Stimulated activated naive B cell treated with anti-CD40 and anti-IgM and Interleukin-4, amounts not matched to agents 10 μg/mL and 1 μg/mL and 100 μg/mL, for 72 hours (primary cell): ENCODE measurements at regions not wholly inside any gene's neighbourhood (a gene's known extent, or its start where the extent isn't known, plus 50 kb on each side); places are given as distances from the start of the nearest gene placed in this dataset.

Experiments used
- ATAC-seq, 2 donors: fragments of 150-1000 bp; cut with Tn5 transposase; replicated peaks; 2 replicates each; pipeline ENCODE4 v1.10.0; 2021; ENCODE audit warnings: moderate library complexity in 1 of 2
- DNase-seq: peaks from one replicate; pipeline ENCODE4 v3.0.0; 2021
- H3K27ac Mint-ChIP-seq: one replicate; pipeline ENCODE4 v1.8.0; 2022; ENCODE audit warnings: mild to moderate bottlenecking, mixed read lengths
- H3K27me3 Mint-ChIP-seq, 2 donors: one replicate each; pipeline ENCODE4 v1.8.0; 2022; ENCODE audit warnings: mixed read lengths in 2 of 2
- H3K36me3 Mint-ChIP-seq, 2 donors: one replicate each; pipeline ENCODE4 v1.8.0; 2022; ENCODE audit warnings: mixed read lengths in 2 of 2, mild to moderate bottlenecking in 1 of 2
- H3K4me1 Mint-ChIP-seq, 2 donors: one replicate each; pipeline ENCODE4 v1.8.0; 2022; ENCODE audit warnings: mixed read lengths in 2 of 2, mild to moderate bottlenecking in 1 of 2
- H3K4me3 Mint-ChIP-seq, 2 donors: one replicate each; pipeline ENCODE4 v1.8.0; 2022; ENCODE audit warnings: mild to moderate bottlenecking in 2 of 2, mixed read lengths in 2 of 2, moderate library complexity in 1 of 2
- H3K9me3 Mint-ChIP-seq, 2 donors: one replicate each; pipeline ENCODE4 v1.8.0; 2022; ENCODE audit warnings: mixed read lengths in 2 of 2, mild to moderate bottlenecking in 1 of 2

- Mint-ChIP-seq H3K36me3 (no peaks in the 10 kb centered on the region), H3K27me3 (peaks cover 0 to 5% of the 10 kb centered on the region in 2 donors), H3K27ac (no peak overlapping the region), H3K4me1 (peaks cover 10 to 11% of the 10 kb centered on the region in 2 donors), H3K4me3 (no peak overlapping the region), H3K9me3 (no peaks in the 10 kb centered on the region)
- no peak for DNase-seq
- no peak for ATAC-seq
These were observed 190.9 kb upstream of the SLC24A3 start for GRCh38 chr20:19021406-19022117.

DNA sequence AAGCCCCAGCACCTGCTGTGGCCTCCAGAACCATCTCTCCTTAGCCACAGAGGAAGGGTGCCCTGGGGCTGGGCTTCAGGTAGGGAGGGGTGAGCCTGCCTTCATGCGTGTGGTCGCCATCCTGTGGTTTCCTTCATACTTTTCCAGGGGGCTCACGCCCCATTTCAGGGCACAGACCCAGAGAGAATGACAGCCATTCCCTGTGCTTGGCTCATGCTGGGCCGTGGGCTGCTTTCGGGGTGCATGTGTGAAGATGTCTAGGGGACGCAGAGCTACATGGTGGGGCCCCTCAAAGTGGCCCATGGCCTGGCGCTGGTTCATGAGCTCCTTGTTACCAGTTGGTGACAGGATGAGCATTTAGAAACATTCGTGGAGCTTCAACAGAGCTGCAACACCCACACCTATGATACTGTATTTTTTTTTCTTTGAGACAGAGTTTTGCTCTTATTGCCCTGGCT is 190.3 kb upstream of the SLC24A3 start:
- no peak for DNase-seq
- Mint-ChIP-seq H3K4me1 (peaks cover 10 to 13% of the 10 kb centered on the region in 2 donors), H3K27me3 (peaks cover 0 to 5% of the 10 kb centered on the region in 2 donors), H3K36me3 (no peaks in the 10 kb centered on the region), H3K27ac (no peak overlapping the region), H3K4me3 (no peak overlapping the region), H3K9me3 (no peaks in the 10 kb centered on the region)
- ATAC-seq, result no peak

DNA sequence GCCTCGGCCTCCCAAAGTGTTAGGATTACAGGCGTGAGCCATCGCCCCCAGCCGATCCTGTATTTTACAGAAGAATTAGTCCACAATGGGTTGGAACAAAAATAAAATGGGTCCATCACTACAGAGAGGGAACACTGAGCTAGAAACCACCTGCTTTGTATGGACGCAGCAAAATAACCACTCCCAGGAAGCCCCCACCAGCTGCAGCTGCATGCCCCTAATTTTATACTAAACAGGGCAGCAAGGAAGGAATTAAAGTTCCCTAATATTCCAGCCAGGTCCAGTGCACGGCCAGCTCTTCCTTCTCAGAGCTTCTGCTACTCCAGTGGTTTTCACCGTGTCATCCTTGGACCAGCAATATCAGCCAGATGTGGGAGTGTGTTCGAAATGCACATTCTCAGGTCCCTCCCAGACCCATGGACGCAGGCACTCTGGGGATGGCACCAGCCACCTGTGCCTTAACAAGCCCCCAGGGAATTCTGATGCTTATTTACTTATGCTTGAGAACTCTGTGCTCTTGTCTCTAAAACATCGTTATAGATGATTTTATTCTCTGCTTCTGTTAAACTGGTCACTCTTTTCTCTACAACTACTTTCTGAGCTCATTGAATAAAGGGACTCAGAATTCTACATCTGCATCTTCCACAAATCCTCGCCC is 189.5 kb upstream of the SLC24A3 start:
- no peaks in the 10 kb centered on the region for H3K9me3 Mint-ChIP-seq

DNA sequence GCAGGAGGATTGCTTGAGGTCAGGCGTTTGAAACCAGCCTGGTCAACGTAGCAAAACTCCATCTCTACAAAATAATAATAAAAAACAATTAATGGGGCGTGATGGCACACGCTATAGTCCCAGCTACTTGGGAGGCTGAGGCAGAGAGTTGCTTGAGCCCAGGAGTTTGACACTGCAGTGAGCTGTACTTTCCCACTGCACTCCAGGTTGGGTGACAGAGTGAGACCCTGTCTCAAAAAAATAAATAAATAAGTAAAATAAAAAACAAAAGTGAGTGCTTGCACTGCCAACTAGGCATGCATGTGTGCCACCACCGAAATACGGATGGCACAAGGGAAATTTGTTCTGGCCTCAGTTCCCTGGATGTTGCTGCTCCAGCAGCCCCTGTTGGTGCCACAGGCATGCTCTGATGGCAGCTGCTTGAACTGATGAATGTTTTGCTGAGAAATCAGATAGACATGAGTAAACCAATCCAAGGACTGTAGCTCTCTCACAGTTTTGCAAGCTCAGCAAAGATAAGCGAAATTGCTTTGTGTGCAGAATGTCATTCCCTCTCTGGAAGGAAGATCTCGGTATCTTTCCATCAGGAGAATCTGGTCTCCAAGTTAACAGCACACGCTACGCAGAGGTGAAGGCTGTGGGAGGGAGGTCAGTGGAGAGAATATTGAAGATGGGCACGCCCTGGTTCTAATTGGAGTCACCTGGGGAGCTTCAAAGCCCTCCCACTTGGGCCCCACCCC is 188.0 kb upstream of the SLC24A3 start:
- DNase-seq (no peak), ATAC-seq (no peak)
- peaks cover under 1 to 2% of the 10 kb centered on the region in 2 donors for H3K9me3 Mint-ChIP-seq
- H3K36me3 Mint-ChIP-seq, result peaks cover 0 to 3% of the 10 kb centered on the region in 2 donors
- no peak overlapping the region for H3K27ac Mint-ChIP-seq
- H3K27me3 Mint-ChIP-seq, result peaks cover 0 to 5% of the 10 kb centered on the region in 2 donors
- H3K4me1 Mint-ChIP-seq, result peaks cover 10 to 13% of the 10 kb centered on the region in 2 donors
- no peak overlapping the region for H3K4me3 Mint-ChIP-seq

More for the DNA sequence above, 189.5 kb upstream of the SLC24A3 start:
- Mint-ChIP-seq H3K4me1 (peaks cover 10 to 13% of the 10 kb centered on the region in 2 donors), H3K27me3 (peaks cover 0 to 5% of the 10 kb centered on the region in 2 donors), H3K36me3 (peaks cover 0 to under 1% of the 10 kb centered on the region in 2 donors), H3K4me3 (no peak overlapping the region), H3K27ac (no peak overlapping the region)
- DNase-seq, result no peak
- no peak for ATAC-seq

DNA sequence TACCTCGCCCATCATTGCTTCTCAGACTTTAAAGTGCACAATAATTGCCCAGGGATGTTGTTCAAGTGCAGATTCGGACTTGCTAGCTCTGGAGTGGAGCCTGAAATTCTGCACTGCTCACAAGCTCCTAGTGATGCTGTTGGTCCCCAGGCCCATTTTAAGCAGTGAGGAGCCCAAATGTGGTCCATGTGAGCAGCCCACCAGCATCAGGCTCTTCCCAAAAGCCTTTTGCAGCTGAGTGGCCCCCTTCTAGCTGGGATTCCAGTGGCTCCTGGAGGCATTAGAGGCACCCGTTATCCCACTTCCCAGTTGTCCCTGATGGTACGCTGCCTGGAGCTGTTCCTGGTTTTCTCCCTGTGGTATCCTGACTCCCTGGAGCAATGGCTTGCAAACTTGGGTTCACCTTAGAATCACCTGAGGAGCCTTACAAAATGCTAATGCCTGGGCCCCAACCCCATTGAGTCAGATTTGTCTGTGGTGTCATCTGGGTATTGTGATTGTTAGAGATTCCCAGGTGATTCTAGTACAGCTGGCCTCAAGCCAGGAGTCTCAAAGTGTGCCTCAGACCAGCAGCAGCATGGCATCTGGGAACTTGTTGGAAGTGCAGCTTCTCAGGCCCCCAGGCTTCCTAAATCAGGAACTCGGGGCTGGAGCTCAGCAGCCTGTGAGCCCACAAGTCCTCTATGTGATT is 186.9 kb upstream of the SLC24A3 start:
- peaks cover 3 to 4% of the 10 kb centered on the region in 2 donors for H3K9me3 Mint-ChIP-seq

GRCh38 chr20:19026121-19026878 is 186.1 kb upstream of the SLC24A3 start:
- Mint-ChIP-seq H3K4me1 (peaks cover 10 to 13% of the 10 kb centered on the region in 2 donors), H3K27me3 (peaks cover 0 to 5% of the 10 kb centered on the region in 2 donors), H3K4me3 (no peak overlapping the region), H3K9me3 (peaks cover 3 to 4% of the 10 kb centered on the region in 2 donors), H3K36me3 (peaks cover 0 to 3% of the 10 kb centered on the region in 2 donors), H3K27ac (peak overlapping the region; percentile 67)
- ATAC-seq (peak; percentile 92 to 93), DNase-seq (peak; percentile 74)

More for the DNA sequence above, 186.9 kb upstream of the SLC24A3 start:
- peaks cover 0 to 3% of the 10 kb centered on the region in 2 donors for H3K36me3 Mint-ChIP-seq
- H3K4me1 Mint-ChIP-seq, result peaks cover 10 to 13% of the 10 kb centered on the region in 2 donors
- H3K4me3 Mint-ChIP-seq, result no peak overlapping the region
- H3K27ac Mint-ChIP-seq, result peak overlapping the region; percentile 25
- peaks cover 0 to 5% of the 10 kb centered on the region in 2 donors for H3K27me3 Mint-ChIP-seq
- ATAC-seq, result peak; percentile 17 to 29
- no peak for DNase-seq

DNA sequence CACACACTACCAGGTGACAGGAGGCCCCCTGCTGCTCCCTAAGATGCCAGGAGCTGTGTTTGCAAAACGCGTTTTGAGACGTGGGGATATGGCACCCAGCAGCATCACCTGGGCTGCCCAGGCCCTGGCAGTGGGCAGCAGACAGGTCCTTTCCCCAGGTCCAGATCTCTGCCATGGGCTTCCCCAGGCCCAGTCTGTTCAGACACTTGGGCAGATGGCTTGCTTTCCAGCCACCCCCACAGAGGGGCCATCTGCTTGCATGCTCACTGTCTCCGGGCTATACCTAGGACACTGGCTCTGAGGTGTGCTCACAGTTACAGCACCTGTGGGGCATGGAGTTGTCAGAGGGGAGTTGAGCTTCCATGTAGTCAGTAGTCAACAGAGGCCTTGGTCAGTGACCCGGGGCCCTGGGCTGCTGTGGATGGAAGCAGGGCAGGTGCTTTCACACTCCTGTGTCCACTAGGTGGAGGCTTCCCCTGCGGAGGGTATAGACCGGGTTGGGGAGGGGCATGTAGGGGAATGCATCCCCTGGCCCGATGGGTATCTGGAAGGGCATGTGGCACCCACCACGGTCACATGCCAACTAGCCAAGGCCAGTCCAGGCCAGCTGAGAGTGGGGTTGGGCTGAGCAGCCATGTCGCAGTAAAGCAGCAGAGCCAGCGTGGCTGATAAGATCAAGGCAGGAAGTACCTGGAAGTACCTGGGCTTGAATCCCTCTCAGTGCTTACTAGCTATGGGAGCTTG is 185.4 kb upstream of the SLC24A3 start:
- Mint-ChIP-seq H3K27me3 (peaks cover 0 to 5% of the 10 kb centered on the region in 2 donors), H3K27ac (peak overlapping the region; percentile 67), H3K36me3 (peaks cover 0 to 3% of the 10 kb centered on the region in 2 donors), H3K9me3 (peaks cover 3 to 4% of the 10 kb centered on the region in 2 donors), H3K4me1 (peaks cover 10 to 13% of the 10 kb centered on the region in 2 donors), H3K4me3 (no peak overlapping the region)
- ATAC-seq (no peak), DNase-seq (no peak)

DNA sequence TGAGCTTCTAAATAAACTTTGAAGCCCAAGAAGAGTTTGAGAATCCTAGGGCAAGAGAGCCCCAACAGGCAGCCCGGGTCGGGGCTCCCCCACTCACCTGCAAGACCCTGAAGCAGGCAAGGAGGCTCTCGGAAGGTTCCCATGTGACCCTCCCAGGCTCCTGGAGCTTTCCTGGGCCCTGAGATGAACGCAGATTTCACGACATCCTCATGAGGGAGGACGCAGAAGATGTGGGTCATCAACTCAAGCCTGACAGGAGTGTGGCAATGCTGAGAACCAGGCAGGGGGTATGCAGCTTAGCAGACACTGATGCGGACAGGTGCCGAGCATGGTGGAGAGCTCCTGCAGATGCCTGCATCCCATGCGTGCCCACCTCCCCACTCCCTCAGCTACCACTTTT is 184.5 kb upstream of the SLC24A3 start:
- no peak for ATAC-seq
- Mint-ChIP-seq H3K27me3 (peaks cover 0 to 9% of the 10 kb centered on the region in 2 donors), H3K4me1 (peaks cover 10 to 13% of the 10 kb centered on the region in 2 donors), H3K27ac (no peak overlapping the region), H3K9me3 (peaks cover 3 to 4% of the 10 kb centered on the region in 2 donors), H3K4me3 (no peak overlapping the region), H3K36me3 (peaks cover 0 to 3% of the 10 kb centered on the region in 2 donors)
- DNase-seq, result no peak

- H3K27me3 Mint-ChIP-seq, result peaks cover 0 to 8% of the 10 kb centered on the region in 2 donors
- no peak overlapping the region for H3K27ac Mint-ChIP-seq
- H3K4me1 Mint-ChIP-seq, result no peaks in the 10 kb centered on the region
These were observed 170.7 kb upstream of the SLC24A3 start for GRCh38 chr20:19041787-19042186.

GRCh38 chr20:19045371-19045770 is 167.1 kb upstream of the SLC24A3 start:
- Mint-ChIP-seq H3K4me3 (no peak overlapping the region), H3K27ac (no peak overlapping the region), H3K36me3 (no peaks in the 10 kb centered on the region), H3K27me3 (peaks cover 0 to 8% of the 10 kb centered on the region in 2 donors), H3K4me1 (no peaks in the 10 kb centered on the region), H3K9me3 (no peaks in the 10 kb centered on the region)
- ATAC-seq, result no peak
- DNase-seq, result no peak

More at GRCh38 chr20:19041787-19042186, 170.7 kb upstream of the SLC24A3 start:
- H3K9me3 Mint-ChIP-seq, result no peaks in the 10 kb centered on the region
- ATAC-seq (no peak), DNase-seq (no peak)
- H3K4me3 Mint-ChIP-seq, result no peak overlapping the region
- H3K36me3 Mint-ChIP-seq, result no peaks in the 10 kb centered on the region

DNA sequence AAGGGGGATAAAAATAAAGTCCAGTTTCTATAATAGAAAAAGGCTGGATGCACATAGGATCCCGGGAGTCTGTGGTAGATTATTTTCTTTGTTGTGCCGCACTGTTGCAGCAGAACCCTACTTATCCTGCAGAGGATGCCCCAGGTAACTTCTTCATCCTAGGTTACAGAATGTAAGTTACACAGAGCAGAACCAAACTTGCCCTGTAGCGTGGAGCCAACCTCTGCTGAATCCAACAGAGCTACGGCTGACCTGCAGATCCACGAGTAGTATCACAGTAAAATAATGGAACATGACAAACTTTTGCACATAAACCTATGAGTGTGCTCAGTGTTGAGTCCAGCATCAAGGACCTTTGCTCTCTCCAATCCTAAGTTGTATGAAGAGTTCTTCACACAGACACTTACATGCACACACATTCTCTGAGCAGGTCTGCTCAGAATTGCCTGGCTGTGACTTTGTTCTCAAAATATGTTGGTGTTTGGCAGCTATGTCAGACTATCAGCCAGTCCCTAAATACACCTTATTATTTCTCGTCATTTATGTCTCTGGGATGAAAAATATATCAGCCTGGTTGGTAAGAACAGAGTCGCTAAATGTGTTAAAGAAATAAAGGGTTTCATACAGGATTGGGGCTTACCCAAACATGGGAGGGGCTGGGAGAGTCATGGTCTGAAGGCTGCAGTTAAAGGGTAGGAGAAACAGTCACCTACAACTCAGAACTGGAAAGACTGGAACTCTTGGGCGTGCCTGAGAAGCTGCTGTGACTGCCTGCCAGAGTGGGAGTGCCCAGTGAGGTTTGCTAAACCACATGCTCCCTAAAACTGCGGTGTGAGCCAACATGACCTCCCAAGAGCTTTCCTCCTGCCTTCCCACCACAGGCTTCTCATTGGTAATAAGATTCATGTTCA is 165.1 kb upstream of the SLC24A3 start:
- Mint-ChIP-seq H3K4me1 (no peaks in the 10 kb centered on the region), H3K27ac (no peak overlapping the region), H3K36me3 (no peaks in the 10 kb centered on the region), H3K4me3 (no peak overlapping the region), H3K27me3 (peaks cover 0 to 2% of the 10 kb centered on the region in 2 donors), H3K9me3 (no peaks in the 10 kb centered on the region)
- ATAC-seq, result no peak
- no peak for DNase-seq

DNA sequence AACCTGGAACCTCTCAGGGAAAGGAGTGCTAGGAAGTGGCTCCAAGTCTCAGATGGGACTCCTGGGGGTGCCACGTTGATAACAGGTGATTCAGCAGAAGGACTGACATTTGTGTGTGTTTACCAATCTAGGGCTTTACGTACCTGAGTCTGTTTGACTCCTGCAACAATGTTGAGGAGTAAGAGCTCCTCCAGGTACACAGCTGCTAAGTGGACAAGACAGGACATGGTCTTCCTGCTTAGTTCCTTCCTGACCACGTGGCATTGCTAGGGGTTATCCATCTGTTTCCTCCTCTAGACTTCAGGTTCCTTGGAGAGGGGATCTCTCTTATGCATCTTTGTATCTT is 164.5 kb upstream of the SLC24A3 start:
- DNase-seq, result no peak
- no peaks in the 10 kb centered on the region for H3K36me3 Mint-ChIP-seq
- ATAC-seq, result no peak
- H3K27me3 Mint-ChIP-seq, result no peaks in the 10 kb centered on the region
- H3K4me1 Mint-ChIP-seq, result no peaks in the 10 kb centered on the region
- no peak overlapping the region for H3K27ac Mint-ChIP-seq
- H3K4me3 Mint-ChIP-seq, result no peak overlapping the region
- H3K9me3 Mint-ChIP-seq, result no peaks in the 10 kb centered on the region
